ENCODE measurements at regions not wholly inside any gene's neighbourhood (a gene's known extent, or its start where the extent isn't known, plus 50 kb on each side); places are given as distances from the start of the nearest gene placed in this dataset.

DNA sequence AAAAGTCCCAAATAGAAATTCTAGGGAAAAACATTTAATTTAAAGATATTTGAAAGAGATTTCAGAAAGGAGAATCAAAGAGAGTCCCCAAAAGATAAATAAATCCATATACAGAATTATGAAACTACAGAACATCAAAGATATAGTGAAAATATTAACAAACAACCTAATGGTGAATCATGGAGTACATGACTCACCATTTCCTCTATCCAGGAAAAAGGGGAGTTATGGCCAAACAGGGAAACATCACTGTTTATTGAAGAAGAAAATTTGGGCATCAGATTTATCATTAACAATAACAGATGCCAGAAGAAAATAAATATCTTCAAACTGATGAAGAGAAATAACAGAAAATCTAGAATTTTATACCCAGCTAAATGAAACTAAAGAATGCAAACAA lies 448.3 kb downstream of the CDH2 start:
- TF ChIP-seq, protein P1, sequence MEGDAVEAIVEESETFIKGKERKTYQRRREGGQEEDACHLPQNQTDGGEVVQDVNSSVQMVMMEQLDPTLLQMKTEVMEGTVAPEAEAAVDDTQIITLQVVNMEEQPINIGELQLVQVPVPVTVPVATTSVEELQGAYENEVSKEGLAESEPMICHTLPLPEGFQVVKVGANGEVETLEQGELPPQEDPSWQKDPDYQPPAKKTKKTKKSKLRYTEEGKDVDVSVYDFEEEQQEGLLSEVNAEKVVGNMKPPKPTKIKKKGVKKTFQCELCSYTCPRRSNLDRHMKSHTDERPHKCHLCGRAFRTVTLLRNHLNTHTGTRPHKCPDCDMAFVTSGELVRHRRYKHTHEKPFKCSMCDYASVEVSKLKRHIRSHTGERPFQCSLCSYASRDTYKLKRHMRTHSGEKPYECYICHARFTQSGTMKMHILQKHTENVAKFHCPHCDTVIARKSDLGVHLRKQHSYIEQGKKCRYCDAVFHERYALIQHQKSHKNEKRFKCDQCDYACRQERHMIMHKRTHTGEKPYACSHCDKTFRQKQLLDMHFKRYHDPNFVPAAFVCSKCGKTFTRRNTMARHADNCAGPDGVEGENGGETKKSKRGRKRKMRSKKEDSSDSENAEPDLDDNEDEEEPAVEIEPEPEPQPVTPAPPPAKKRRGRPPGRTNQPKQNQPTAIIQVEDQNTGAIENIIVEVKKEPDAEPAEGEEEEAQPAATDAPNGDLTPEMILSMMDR (IDR thresholded peaks at IDR 0.05; ENCODE audit: control extremely low read depth, extremely low read depth): no peak
- Histone ChIP-seq H3K9ac (ENCODE audit: insufficient read depth in 1 of 2, low read length in 2 of 2) (no peak overlapping the region), H3K27ac (ENCODE audit: low read depth in 1 of 2, low read length in 1 of 2) (no peak overlapping the region), H3K36me3 (ENCODE audit: control insufficient read depth in 4 of 4, insufficient read depth in 4 of 4, low read length in 4 of 4) (no peaks in the 10 kb centered on the region), H3K27me3 (ENCODE audit: control insufficient read depth in 3 of 3, insufficient read depth in 3 of 3, low read length in 2 of 3) (no peaks in the 10 kb centered on the region), H3K9me3 (ENCODE audit: control insufficient read depth in 4 of 4, insufficient read depth in 3 of 4, low read length in 3 of 4) (peaks cover 0 to 5% (median 1%) of the 10 kb centered on the region in 4 donors), H3K4me1 (ENCODE audit: control insufficient read depth in 5 of 5, insufficient read depth in 5 of 5, low read length in 5 of 5) (no peaks in the 10 kb centered on the region), H3K4me3 (no peak overlapping the region)
- ATAC-seq (ENCODE audit: insufficient read depth, low FRiP score) (no peak), DNase-seq (no peak)

GRCh38 chr18:27724362-27724761 lies 452.6 kb downstream of the CDH2 start:
- Histone ChIP-seq H3K36me3 (ENCODE audit: control insufficient read depth in 4 of 4, insufficient read depth in 4 of 4, low read length in 4 of 4) (no peaks in the 10 kb centered on the region), H3K9ac (ENCODE audit: insufficient read depth in 1 of 2, low read length in 2 of 2) (no peak overlapping the region), H3K27ac (ENCODE audit: low read depth in 1 of 2, low read length in 1 of 2) (no peak overlapping the region), H3K4me1 (ENCODE audit: control insufficient read depth in 5 of 5, insufficient read depth in 5 of 5, low read length in 5 of 5) (no peaks in the 10 kb centered on the region), H3K9me3 (ENCODE audit: control insufficient read depth in 4 of 4, insufficient read depth in 3 of 4, low read length in 3 of 4) (peaks cover 0 to 7% (median 1%) of the 10 kb centered on the region in 4 donors), H3K4me3 (no peak overlapping the region), H3K27me3 (ENCODE audit: control insufficient read depth in 3 of 3, insufficient read depth in 3 of 3, low read length in 2 of 3) (no peaks in the 10 kb centered on the region)
- TF ChIP-seq, protein P1 (IDR thresholded peaks at IDR 0.05; ENCODE audit: control extremely low read depth, extremely low read depth): no peak
- DNase-seq (no peak), ATAC-seq (ENCODE audit: insufficient read depth, low FRiP score) (no peak)
- WGBS, 2 donors: 72 to 74% methylated on average over 2 of the region's 2 CpGs

DNA sequence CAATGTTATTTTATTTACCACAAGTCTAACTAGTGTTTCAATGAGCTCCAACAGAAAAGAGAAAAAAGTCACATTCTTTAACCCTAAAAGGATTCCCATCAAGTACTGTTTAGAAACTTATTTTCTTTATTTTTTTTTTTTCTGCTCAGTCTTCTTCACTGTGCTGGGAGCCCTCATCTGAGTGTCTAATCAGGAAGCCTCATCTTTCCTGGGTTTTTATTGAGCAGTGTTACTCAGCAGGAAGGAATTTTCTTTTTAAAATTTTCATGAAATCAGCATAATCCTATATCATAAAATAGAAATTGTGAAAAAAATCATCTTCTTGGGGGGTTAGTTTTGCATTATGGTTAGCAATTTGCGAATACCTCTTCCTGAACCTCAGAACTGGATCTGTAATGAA lies 453.8 kb downstream of the CDH2 start:
- Histone ChIP-seq H3K9ac (ENCODE audit: insufficient read depth in 1 of 2, low read length in 2 of 2) (no peak overlapping the region), H3K27ac (ENCODE audit: low read depth in 1 of 2, low read length in 1 of 2) (no peak overlapping the region), H3K4me3 (no peak overlapping the region), H3K27me3 (ENCODE audit: control insufficient read depth in 3 of 3, insufficient read depth in 3 of 3, low read length in 2 of 3) (no peaks in the 10 kb centered on the region), H3K9me3 (ENCODE audit: control insufficient read depth in 4 of 4, insufficient read depth in 3 of 4, low read length in 3 of 4) (peaks cover 0 to 7% (median 0%) of the 10 kb centered on the region in 4 donors), H3K36me3 (ENCODE audit: control insufficient read depth in 4 of 4, insufficient read depth in 4 of 4, low read length in 4 of 4) (no peaks in the 10 kb centered on the region), H3K4me1 (ENCODE audit: control insufficient read depth in 5 of 5, insufficient read depth in 5 of 5, low read length in 5 of 5) (no peaks in the 10 kb centered on the region)
- ATAC-seq (ENCODE audit: insufficient read depth, low FRiP score) (no peak), DNase-seq (no peak)
- 75 to 85% methylated on average over 1 of the region's 1 CpG for WGBS, 2 donors
- TF ChIP-seq, protein P1 (IDR thresholded peaks at IDR 0.05; ENCODE audit: control extremely low read depth, extremely low read depth): no peak

- H3K4me1 ChIP-seq (ENCODE audit: control insufficient read depth in 5 of 5, insufficient read depth in 5 of 5, low read length in 5 of 5): peaks cover 0 to 9% (median 0%) of the 10 kb centered on the region in 5 donors
Measured at GRCh38 chr18:27719680-27720079, 457.2 kb downstream of the CDH2 start.

More at GRCh38 chr18:27719680-27720079, 457.2 kb downstream of the CDH2 start:
- DNase-seq: no peak
- Histone ChIP-seq H3K27ac (ENCODE audit: low read depth in 1 of 2, low read length in 1 of 2) (no peak overlapping the region), H3K4me3 (no peak overlapping the region), H3K36me3 (ENCODE audit: control insufficient read depth in 4 of 4, insufficient read depth in 4 of 4, low read length in 4 of 4) (no peaks in the 10 kb centered on the region), H3K9ac (ENCODE audit: insufficient read depth in 1 of 2, low read length in 2 of 2) (no peak overlapping the region), H3K9me3 (ENCODE audit: control insufficient read depth in 4 of 4, insufficient read depth in 3 of 4, low read length in 3 of 4) (peaks cover 0 to 3% (median 0%) of the 10 kb centered on the region in 4 donors), H3K27me3 (ENCODE audit: control insufficient read depth in 3 of 3, insufficient read depth in 3 of 3, low read length in 2 of 3) (no peaks in the 10 kb centered on the region)
- TF ChIP-seq, protein P1 (IDR thresholded peaks at IDR 0.05; ENCODE audit: control extremely low read depth, extremely low read depth): no peak
- WGBS, 2 donors: 84% methylated on average over 6 of the region's 6 CpGs
- no peak for ATAC-seq (ENCODE audit: insufficient read depth, low FRiP score)

Data from lung (tissue), 11 donors.